GM10248 (cell line): ENCODE measurements at regions not wholly inside any gene's neighbourhood (a gene's known extent, or its start where the extent isn't known, plus 50 kb on each side); places are given as distances from the start of the nearest gene placed in this dataset.

Experiments used
- CTCF ChIA-PET: fragments of 300-600 bp; sonication (Branson Sonifier 250); formaldehyde crosslinking; extraction: SDS; loops from one replicate; lab custom pipeline; 2021; ENCODE audit warnings: antibody characterized with exemption; lab: Yijun Ruan, JAX
- POLR2A ChIA-PET: fragments of 350-650 bp; sonication (Branson Sonifier 250); formaldehyde crosslinking; extraction: SDS; loops from one replicate; lab custom pipeline; 2020; ENCODE audit warnings: antibody characterized with exemption; lab: Yijun Ruan, JAX
- DNase-seq: peaks from one replicate; pipeline ENCODE4 v3.0.0; 2012; ENCODE audit errors: extremely low spot score
- TF ChIP-seq, protein P1 (sequence below): IDR thresholded peaks from 2 replicates; pipeline ENCODE4 v1.5.1; 2012; ENCODE audit warnings: mild to moderate bottlenecking, low read depth; ENCODE audit errors: extremely low read depth, missing control alignments, control extremely low read depth

DNA sequence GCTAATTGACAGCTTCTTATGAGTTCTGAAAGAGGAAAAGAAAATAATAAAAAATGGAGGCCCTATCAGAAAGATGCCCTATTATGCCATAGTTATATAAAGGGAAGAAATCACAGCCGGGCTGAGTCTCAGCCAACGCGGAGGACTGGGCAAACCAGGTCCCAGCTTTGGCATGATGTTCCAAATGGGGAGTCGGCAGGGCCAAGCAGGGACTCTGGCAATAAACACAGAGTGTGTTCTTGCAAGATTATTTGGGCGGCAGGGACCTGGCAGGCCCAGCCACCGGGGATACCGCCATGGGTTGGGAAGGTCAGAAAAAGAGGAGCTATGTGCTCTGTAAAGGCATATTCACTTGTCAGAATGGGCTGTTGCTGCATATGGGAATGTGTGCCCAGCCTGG is 694.9 kb downstream of the BCL11A start:
- DNase-seq = no peak
- TF ChIP-seq, protein P1, sequence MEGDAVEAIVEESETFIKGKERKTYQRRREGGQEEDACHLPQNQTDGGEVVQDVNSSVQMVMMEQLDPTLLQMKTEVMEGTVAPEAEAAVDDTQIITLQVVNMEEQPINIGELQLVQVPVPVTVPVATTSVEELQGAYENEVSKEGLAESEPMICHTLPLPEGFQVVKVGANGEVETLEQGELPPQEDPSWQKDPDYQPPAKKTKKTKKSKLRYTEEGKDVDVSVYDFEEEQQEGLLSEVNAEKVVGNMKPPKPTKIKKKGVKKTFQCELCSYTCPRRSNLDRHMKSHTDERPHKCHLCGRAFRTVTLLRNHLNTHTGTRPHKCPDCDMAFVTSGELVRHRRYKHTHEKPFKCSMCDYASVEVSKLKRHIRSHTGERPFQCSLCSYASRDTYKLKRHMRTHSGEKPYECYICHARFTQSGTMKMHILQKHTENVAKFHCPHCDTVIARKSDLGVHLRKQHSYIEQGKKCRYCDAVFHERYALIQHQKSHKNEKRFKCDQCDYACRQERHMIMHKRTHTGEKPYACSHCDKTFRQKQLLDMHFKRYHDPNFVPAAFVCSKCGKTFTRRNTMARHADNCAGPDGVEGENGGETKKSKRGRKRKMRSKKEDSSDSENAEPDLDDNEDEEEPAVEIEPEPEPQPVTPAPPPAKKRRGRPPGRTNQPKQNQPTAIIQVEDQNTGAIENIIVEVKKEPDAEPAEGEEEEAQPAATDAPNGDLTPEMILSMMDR = no peak
- POLR2A ChIA-PET = no interaction called here
- CTCF ChIA-PET = interaction anchor here (1.0 to 1.5 kb wide), 2 partner anchors 10 to 25 kb away, joined by 3 to 4 read pairs; no protein-coding TSS in a partner anchor

DNA sequence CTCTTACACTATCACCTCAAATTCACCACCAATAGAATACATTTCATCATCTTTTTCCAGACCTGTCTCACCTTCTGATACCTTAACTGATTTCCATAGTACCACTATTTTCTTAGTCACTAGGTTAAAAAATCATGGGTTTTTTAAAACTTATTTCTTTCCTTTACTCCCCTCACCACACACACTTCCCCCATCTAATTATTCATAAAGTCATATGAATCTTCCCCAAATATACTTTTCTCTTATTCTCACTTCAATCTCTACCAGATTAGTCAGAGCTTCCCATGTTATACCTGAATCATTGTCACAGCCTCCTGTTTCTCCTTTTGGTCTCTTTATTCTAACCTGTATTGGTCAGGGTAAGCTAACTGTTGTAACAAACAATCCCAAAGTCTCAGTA is 696.3 kb downstream of the BCL11A start:
- no peak for DNase-seq
- CTCF ChIA-PET = interaction anchor here (1.7 kb wide), 1 partner anchor 12 kb away, joined by 3 read pairs; no protein-coding TSS in a partner anchor
- TF ChIP-seq, protein P1 = no peak
- POLR2A ChIA-PET = no interaction called here

DNA sequence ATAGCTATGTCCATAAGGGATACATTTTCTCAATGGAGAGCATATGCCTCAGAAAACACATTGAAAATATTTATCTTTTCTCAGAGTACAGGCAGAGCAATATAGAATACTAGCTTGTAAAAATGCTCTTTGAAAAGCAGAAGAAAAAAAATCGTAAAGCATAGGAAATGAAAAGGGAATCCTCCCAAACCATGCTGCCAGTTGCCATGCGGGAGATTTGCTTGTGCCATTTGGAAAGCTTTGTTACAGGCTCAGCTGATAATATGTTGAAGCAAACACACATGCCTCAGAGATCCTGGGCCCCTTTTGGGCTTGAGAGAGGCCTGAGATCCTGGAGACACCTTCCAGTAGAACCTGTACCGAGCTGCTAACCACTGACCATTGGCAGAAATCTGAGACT is 697.1 kb downstream of the BCL11A start:
- TF ChIP-seq, protein P1 = no peak
- ChIA-PET CTCF (interaction anchor here (1.6 to 1.7 kb wide), 2 partner anchors 8 to 11 kb away, joined by 3 read pairs; no protein-coding TSS in a partner anchor), POLR2A (no interaction called here)
- no peak for DNase-seq

DNA sequence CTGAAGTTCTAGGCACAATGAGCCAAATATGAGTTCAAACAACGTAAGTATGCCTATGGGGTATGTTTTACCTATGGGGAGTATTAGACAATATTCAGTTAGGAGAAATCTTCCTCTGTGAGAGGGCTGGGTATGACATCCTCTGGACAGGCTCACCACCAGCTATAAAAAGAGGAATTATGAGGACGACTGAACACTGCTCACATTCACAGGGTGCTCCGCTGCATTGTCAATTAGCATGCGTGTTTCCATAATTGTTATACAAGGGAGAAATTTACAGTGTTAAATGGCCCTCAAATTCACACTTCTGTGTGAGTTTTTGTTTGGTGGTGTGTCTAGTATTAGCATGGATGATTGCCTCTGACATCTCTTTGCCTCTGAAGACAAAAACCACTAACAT is 700.4 kb downstream of the BCL11A start:
- DNase-seq = no peak
- TF ChIP-seq, protein P1 = no peak
- CTCF ChIA-PET = no interaction called here
- POLR2A ChIA-PET = no interaction called here

DNA sequence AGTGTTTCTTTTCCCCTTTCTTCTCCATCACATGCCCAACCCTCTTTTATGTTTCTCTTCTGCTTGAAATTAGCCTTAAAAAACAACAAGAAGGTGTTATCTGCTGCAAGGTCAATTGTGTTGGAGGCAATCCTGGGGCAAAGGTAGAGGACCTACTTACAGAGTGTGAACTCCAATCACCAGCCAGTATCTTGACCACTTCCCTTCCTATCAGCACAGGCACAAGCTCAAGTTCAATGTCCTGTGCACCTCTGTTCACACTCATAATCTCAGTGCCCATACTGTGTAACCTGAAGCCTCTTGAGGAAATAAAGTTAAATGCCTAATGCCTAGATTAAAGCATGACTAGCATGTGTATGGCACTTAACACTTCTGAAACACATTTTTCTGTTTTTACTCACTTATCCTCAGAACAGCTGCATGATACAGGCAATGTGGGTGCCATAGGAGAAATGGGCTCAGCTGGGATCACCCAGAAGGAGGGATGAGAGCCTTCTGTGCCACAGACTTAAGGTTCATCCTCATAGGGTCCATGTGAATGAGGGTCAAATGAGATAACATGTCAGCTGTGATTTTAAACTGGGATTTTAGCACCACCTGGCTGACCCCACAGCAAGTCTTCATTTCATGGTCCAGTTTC is 701.5 kb downstream of the BCL11A start:
- no peak for DNase-seq
- TF ChIP-seq, protein P1 = no peak
- ChIA-PET POLR2A (no interaction called here), CTCF (no interaction called here)

DNA sequence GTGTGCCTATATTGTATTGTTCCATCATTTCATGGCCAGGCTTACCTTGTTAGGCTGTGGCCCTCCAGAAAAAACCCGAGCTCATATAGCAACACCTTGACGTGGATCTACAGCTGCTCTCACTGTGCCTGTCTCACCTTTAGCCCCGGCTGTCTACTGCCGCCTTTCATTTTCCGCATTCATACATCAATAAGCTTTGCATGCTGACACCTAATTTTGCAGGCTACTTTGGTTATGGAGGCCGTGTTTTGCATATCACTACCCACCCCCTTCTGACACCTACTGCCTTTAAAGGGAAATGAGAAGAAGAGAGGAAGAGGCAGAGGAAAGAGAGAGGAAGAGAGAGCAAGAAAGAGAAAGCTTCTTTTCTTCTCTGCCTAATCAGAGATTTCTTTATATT is 702.9 kb downstream of the BCL11A start:
- POLR2A ChIA-PET = no interaction called here
- DNase-seq = no peak
- TF ChIP-seq, protein P1 = no peak
- CTCF ChIA-PET = no interaction called here

DNA sequence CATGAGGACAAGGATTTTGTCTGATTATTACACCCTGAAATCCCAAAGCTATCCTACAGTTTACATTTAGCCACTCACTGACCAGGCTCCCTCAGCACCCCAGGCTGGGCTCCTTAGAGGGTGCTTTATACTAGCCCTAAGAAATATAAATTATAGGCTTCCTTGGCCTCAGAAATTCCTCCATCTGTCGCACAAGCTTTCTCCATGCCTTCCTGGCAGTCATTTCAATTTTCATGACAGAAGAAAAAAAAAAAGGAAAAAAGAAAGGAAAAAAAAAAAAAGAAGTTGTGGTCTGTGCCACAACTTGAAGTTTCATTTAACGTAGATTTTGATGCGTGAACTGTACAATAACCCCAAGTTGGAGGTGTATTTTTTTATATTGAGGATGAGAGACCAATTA is 719.5 kb downstream of the BCL11A start:
- ChIA-PET CTCF (no interaction called here), POLR2A (no interaction called here)
- DNase-seq = no peak
- TF ChIP-seq, protein P1 = no peak
